Neural cell (in vitro differentiated cells): ENCODE measurements at regions not wholly inside any gene's neighbourhood (a gene's known extent, or its start where the extent isn't known, plus 50 kb on each side); places are given as distances from the start of the nearest gene placed in this dataset.
"Not testable (repeated sequence)": the region's sequence is repeated elsewhere in the genome, so short reads cannot be mapped to it uniquely, and the experiment has no call there.

ENCODE experiments used
- H2AFZ ChIP-seq: fragments of 200-600, 300-800 bp; sonication (generic), shearing (Covaris generic); 2 replicates; pipeline ENCODE4 v1.6.0; 2014; ENCODE audit warnings: low read depth, mild to moderate bottlenecking, antibody characterized with exemption, low read length, moderate library complexity
- H3F3A ChIP-seq: fragments of 200-600 bp; shearing (Covaris generic); 2 replicates; pipeline ENCODE4 v1.6.1; 2016; ENCODE audit warnings: mild to moderate bottlenecking, moderate library complexity, mixed read lengths, antibody characterized with exemption, low read length; ENCODE audit not compliant: insufficient read depth, poor library complexity, severe bottlenecking
- H3K27ac ChIP-seq: fragments of 200-600, 300-800 bp; sonication (generic), shearing (Covaris generic); 2 replicates; pipeline ENCODE4 v1.5.1; 2014; ENCODE audit warnings: mild to moderate bottlenecking, low read length, moderate library complexity
- H3K27me3 ChIP-seq: fragments of 300-800, 200-600 bp; sonication (generic), shearing (Covaris generic); 2 replicates; pipeline ENCODE4 v1.6.0; 2014; ENCODE audit warnings: mild to moderate bottlenecking, low read depth, low read length, moderate library complexity; ENCODE audit not compliant: insufficient read depth
- H3K36me3 ChIP-seq: fragments of 300-800, 200-600 bp; sonication (generic), shearing (Covaris generic); 2 replicates; pipeline ENCODE4 v1.5.1; 2014; ENCODE audit warnings: mild to moderate bottlenecking, antibody characterized with exemption, low read length, moderate library complexity; ENCODE audit not compliant: insufficient read depth
- H3K4me2 ChIP-seq: fragments of 300-800, 200-600 bp; sonication (generic), shearing (Covaris generic); 2 replicates; pipeline ENCODE4 v1.6.0; 2014; ENCODE audit warnings: mild to moderate bottlenecking, low read length
- H3K4me3 ChIP-seq: fragments of 300-800, 200-600 bp; sonication (generic), shearing (Covaris generic); 2 replicates; pipeline ENCODE4 v1.5.1; 2014; ENCODE audit warnings: mild to moderate bottlenecking, low read length, moderate library complexity
- H3K79me2 ChIP-seq: fragments of 200-600 bp; shearing (Covaris generic); replicated peaks from 2 replicates; pipeline ENCODE4 v1.6.0; 2014; ENCODE audit warnings: mild to moderate bottlenecking, low read length, moderate library complexity; ENCODE audit not compliant: insufficient read depth
- H3K9ac ChIP-seq: fragments of 300-800, 200-600 bp; sonication (generic), shearing (Covaris generic); 2 replicates; pipeline ENCODE4 v1.6.1; 2016; ENCODE audit warnings: mild to moderate bottlenecking, low read length, mixed read lengths
- H3K9me2 ChIP-seq: fragments of 200-600 bp; shearing (Covaris generic); 2 replicates; pipeline ENCODE4 v1.6.1; 2016; ENCODE audit warnings: mild to moderate bottlenecking, low read length, mixed read lengths; ENCODE audit not compliant: insufficient read depth
- H3K9me3 ChIP-seq: fragments of 200-600, 300-800 bp; sonication (generic), shearing (Covaris generic); 2 replicates; pipeline ENCODE4 v1.6.1; 2016; ENCODE audit warnings: mild to moderate bottlenecking, mixed run types, low read length, moderate library complexity, mixed read lengths
- H4K20me1 ChIP-seq: fragments of 200-600 bp; shearing (Covaris generic); 2 replicates; pipeline ENCODE4 v1.6.1; 2016; ENCODE audit warnings: mild to moderate bottlenecking, mixed run types; ENCODE audit not compliant: insufficient read depth

- H3K79me2 ChIP-seq, H3K36me3 ChIP-seq, H3K9me3 ChIP-seq, H3K4me3 ChIP-seq, H4K20me1 ChIP-seq, H3K9ac ChIP-seq, H3K4me2 ChIP-seq, H3F3A ChIP-seq, H2AFZ ChIP-seq, H3K27me3 ChIP-seq, H3K27ac ChIP-seq, H3K9me2 ChIP-seq: not testable (repeated sequence)
These were observed 95.6 kb upstream of the NOTCH2NLA start for GRCh38 chr1:146324463-146324862.

GRCh38 chr1:146323302-146323701 is 94.5 kb upstream of the NOTCH2NLA start:
- not testable (repeated sequence) for H3K27ac ChIP-seq, H4K20me1 ChIP-seq, H3K9me2 ChIP-seq

GRCh38 chr1:146322893-146323292 is 94.1 kb upstream of the NOTCH2NLA start:
- not testable (repeated sequence) for H3K27ac ChIP-seq, H3K9me3 ChIP-seq, H3F3A ChIP-seq, H2AFZ ChIP-seq, H3K9me2 ChIP-seq, H3K27me3 ChIP-seq, H3K4me2 ChIP-seq, H3K79me2 ChIP-seq, H3K36me3 ChIP-seq, H4K20me1 ChIP-seq, H3K9ac ChIP-seq, H3K4me3 ChIP-seq

More at GRCh38 chr1:146323302-146323701, 94.5 kb upstream of the NOTCH2NLA start:
- not testable (repeated sequence) for H3K36me3 ChIP-seq, H3K4me2 ChIP-seq, H3F3A ChIP-seq, H3K9ac ChIP-seq, H3K4me3 ChIP-seq, H3K9me3 ChIP-seq, H3K27me3 ChIP-seq, H2AFZ ChIP-seq, H3K79me2 ChIP-seq

GRCh38 chr1:146318715-146319114 is 89.9 kb upstream of the NOTCH2NLA start:
- not testable (repeated sequence) for H3F3A ChIP-seq, H3K79me2 ChIP-seq, H3K36me3 ChIP-seq, H3K27ac ChIP-seq, H3K9me3 ChIP-seq, H2AFZ ChIP-seq, H3K27me3 ChIP-seq, H3K9me2 ChIP-seq, H3K9ac ChIP-seq, H4K20me1 ChIP-seq, H3K4me2 ChIP-seq, H3K4me3 ChIP-seq

- H3K9ac ChIP-seq, H2AFZ ChIP-seq, H3K4me3 ChIP-seq, H3K27ac ChIP-seq, H3K27me3 ChIP-seq, H4K20me1 ChIP-seq, H3K9me3 ChIP-seq, H3K4me2 ChIP-seq, H3F3A ChIP-seq, H3K79me2 ChIP-seq, H3K36me3 ChIP-seq, H3K9me2 ChIP-seq: not testable (repeated sequence)
These were observed 89.0 kb upstream of the NOTCH2NLA start for GRCh38 chr1:146317785-146318184.

- H3F3A ChIP-seq, H3K36me3 ChIP-seq, H2AFZ ChIP-seq, H3K27me3 ChIP-seq, H3K4me2 ChIP-seq, H3K27ac ChIP-seq, H3K79me2 ChIP-seq, H3K4me3 ChIP-seq, H3K9me3 ChIP-seq, H4K20me1 ChIP-seq, H3K9me2 ChIP-seq, H3K9ac ChIP-seq: not testable (repeated sequence)
These were observed 85.8 kb upstream of the NOTCH2NLA start for GRCh38 chr1:146314449-146315246.

- not testable (repeated sequence) for H3K79me2 ChIP-seq, H3K36me3 ChIP-seq, H3K27me3 ChIP-seq, H3K4me3 ChIP-seq, H3K9me2 ChIP-seq, H3F3A ChIP-seq, H3K9ac ChIP-seq, H3K4me2 ChIP-seq, H2AFZ ChIP-seq, H3K27ac ChIP-seq, H3K9me3 ChIP-seq, H4K20me1 ChIP-seq
These were observed 81.8 kb upstream of the NOTCH2NLA start for GRCh38 chr1:146310579-146310978.

GRCh38 chr1:146309427-146309826 is 80.6 kb upstream of the NOTCH2NLA start:
- not testable (repeated sequence) for H3K79me2 ChIP-seq, H3K9me3 ChIP-seq, H2AFZ ChIP-seq, H3K27ac ChIP-seq, H4K20me1 ChIP-seq, H3K9me2 ChIP-seq, H3K36me3 ChIP-seq, H3F3A ChIP-seq, H3K9ac ChIP-seq, H3K4me2 ChIP-seq, H3K4me3 ChIP-seq, H3K27me3 ChIP-seq
